ENCODE measurements at regions not wholly inside any gene's neighbourhood (a gene's known extent, or its start where the extent isn't known, plus 50 kb on each side); places are given as distances from the start of the nearest gene placed in this dataset.

DNA sequence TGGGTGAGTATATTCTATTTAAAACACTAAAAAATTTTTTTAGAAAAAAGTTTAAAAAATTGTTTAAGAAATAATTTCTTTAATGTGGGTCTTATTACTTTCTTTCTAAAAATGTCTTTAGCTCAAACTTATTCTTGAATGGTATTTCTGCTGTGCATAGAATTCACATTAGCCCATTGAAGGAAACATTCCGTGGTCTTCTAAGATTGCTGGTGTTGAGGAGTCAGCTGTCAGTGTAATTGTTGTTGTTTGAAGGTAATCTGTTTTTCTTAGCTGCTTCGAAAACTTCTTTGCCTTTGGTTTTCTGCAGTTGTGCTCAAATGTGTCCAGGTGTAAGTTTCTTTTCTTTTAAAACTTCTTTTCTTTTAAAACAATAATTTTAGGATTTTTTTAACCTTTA, 85.4 kb upstream of the KLF12 start (continued):
- TF ChIP-seq TCF3 (IDR thresholded peaks at IDR 0.05; ENCODE audit: borderline replicate concordance, insufficient read depth, low read depth, low read length) (no peak), PML (IDR thresholded peaks at IDR 0.05; ENCODE audit: low read length) (no peak), CHD2 (IDR thresholded peaks at IDR 0.05; ENCODE audit: borderline replicate concordance, low read depth, low read length) (no peak), HCFC1 (IDR thresholded peaks at IDR 0.05; ENCODE audit: low read length) (no peak), SRF (IDR thresholded peaks at IDR 0.05; ENCODE audit: low read depth in 2 of 2, low read length in 2 of 2) (no peak)

DNA sequence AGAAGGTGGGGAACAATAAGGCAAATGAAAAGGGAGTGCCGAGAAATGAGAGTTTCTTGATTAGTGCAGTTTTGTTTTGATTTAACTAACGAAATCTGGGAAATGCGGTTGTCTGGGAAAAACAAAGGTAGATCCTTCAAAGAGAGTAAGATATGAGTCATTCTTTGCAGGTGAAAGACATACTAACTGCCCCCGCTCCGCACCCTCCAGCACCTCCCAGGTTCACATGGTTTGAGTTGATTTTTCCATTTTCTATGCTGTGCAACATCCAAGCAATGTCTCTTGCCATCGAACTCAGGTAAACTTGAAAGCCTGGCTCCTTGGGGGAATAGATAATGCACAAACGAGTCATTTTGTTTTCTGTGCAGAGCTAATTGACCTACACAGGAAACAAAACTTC, 84.1 kb upstream of the KLF12 start:
- Histone ChIP-seq H3K4me2 (ENCODE audit: control insufficient read depth, insufficient read depth) (no peak overlapping the region), H3K79me2 (ENCODE audit: control insufficient read depth, insufficient read depth, low read length) (no peaks in the 10 kb centered on the region), H3K4me1 (ENCODE audit: control insufficient read depth, insufficient read depth, low read length) (no peaks in the 10 kb centered on the region), H3K36me3 (ENCODE audit: control insufficient read depth in 2 of 2, insufficient read depth in 2 of 2, low read length in 1 of 2) (no peaks in the 10 kb centered on the region), H3K27me3 (replicated peaks in 1 of 2; ENCODE audit: control insufficient read depth in 2 of 2, insufficient read depth in 2 of 2, low read length in 1 of 2) (no peaks in the 10 kb centered on the region), H3K9ac (ENCODE audit: control insufficient read depth, insufficient read depth, low read length) (no peak overlapping the region), H2AFZ (ENCODE audit: control insufficient read depth, low read depth, low read length) (no peak overlapping the region), H4K20me1 (ENCODE audit: control insufficient read depth, insufficient read depth) (no peaks in the 10 kb centered on the region), H3K27ac (ENCODE audit: control insufficient read depth, insufficient read depth) (no peak overlapping the region), H3K9me3 (replicated peaks; ENCODE audit: control insufficient read depth, insufficient read depth, low read length) (no peaks in the 10 kb centered on the region), H3K4me3 (no peak overlapping the region)
- FAIRE-seq, result no peak
- CTCF ChIA-PET, result interaction anchor here (0.6 kb wide), 1 partner anchor 465 kb away, joined by 5 read pairs; no protein-coding TSS in a partner anchor
- POLR2A ChIA-PET, result no interaction called here
- ATAC-seq, result no peak
- WGBS (ENCODE audit: insufficient coverage, insufficient replicate concordance, low lambda C conversion rate, missing lambda C conversion rate), result 51% methylated on average over 7 of the region's 7 CpGs
- in situ Hi-C loops (cut with MboI) (no loop called here), intact Hi-C loops (cut with micrococcal nuclease; ENCODE audit: unreplicated experiment) (no loop called here)
- DNase-seq (ENCODE audit: low read depth, low spot score), result no peak
- RAD21 ChIA-PET (ENCODE audit: unreplicated experiment), result no interaction called here
- SMC1A ChIA-PET (ENCODE audit: uncharacterized antibody, unreplicated experiment), result no interaction called here
- BruUV-seq (replicated peaks), result no TSS peak
- TF ChIP-seq RAD51 (IDR thresholded peaks at IDR 0.05) (no peak), NRF1 (conservative IDR thresholded peaks at IDR 0.05; ENCODE audit: low read depth, low read length) (no peak), JUND (IDR thresholded peaks at IDR 0.05; ENCODE audit: low read depth, low read length) (no peak), MEF2A (IDR thresholded peaks at IDR 0.05; ENCODE audit: insufficient read depth, low read depth, low read length) (no peak), MTA3 (IDR thresholded peaks at IDR 0.05; ENCODE audit: borderline replicate concordance, low read length) (no peak), SMARCA5 (IDR thresholded peaks at IDR 0.05) (no peak), JUNB (IDR thresholded peaks at IDR 0.05) (no peak), SUZ12 (IDR thresholded peaks at IDR 0.05; ENCODE audit: unreplicated experiment) (no peak), MYB (IDR thresholded peaks at IDR 0.05; ENCODE audit: borderline replicate concordance, low read depth, low read length) (no peak), NR2C1 (IDR thresholded peaks at IDR 0.05) (no peak), FOXM1 (IDR thresholded peaks at IDR 0.05; ENCODE audit: low read depth, low read length) (no peak), RELA (IDR thresholded peaks at IDR 0.05; ENCODE audit: borderline replicate concordance, partially characterized antibody) (no peak)
- TF ChIP-seq, protein P1, sequence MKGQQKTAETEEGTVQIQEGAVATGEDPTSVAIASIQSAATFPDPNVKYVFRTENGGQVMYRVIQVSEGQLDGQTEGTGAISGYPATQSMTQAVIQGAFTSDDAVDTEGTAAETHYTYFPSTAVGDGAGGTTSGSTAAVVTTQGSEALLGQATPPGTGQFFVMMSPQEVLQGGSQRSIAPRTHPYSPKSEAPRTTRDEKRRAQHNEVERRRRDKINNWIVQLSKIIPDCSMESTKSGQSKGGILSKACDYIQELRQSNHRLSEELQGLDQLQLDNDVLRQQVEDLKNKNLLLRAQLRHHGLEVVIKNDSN (IDR thresholded peaks at IDR 0.05; ENCODE audit: borderline replicate concordance, extremely low read length, insufficient read depth, low read depth, low read length), result no peak
- TF ChIP-seq, protein P2, sequence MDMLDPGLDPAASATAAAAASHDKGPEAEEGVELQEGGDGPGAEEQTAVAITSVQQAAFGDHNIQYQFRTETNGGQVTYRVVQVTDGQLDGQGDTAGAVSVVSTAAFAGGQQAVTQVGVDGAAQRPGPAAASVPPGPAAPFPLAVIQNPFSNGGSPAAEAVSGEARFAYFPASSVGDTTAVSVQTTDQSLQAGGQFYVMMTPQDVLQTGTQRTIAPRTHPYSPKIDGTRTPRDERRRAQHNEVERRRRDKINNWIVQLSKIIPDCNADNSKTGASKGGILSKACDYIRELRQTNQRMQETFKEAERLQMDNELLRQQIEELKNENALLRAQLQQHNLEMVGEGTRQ (IDR thresholded peaks at IDR 0.05; ENCODE audit: borderline replicate concordance, low read depth, low read length), result no peak
- TF ChIP-seq, protein P3, sequence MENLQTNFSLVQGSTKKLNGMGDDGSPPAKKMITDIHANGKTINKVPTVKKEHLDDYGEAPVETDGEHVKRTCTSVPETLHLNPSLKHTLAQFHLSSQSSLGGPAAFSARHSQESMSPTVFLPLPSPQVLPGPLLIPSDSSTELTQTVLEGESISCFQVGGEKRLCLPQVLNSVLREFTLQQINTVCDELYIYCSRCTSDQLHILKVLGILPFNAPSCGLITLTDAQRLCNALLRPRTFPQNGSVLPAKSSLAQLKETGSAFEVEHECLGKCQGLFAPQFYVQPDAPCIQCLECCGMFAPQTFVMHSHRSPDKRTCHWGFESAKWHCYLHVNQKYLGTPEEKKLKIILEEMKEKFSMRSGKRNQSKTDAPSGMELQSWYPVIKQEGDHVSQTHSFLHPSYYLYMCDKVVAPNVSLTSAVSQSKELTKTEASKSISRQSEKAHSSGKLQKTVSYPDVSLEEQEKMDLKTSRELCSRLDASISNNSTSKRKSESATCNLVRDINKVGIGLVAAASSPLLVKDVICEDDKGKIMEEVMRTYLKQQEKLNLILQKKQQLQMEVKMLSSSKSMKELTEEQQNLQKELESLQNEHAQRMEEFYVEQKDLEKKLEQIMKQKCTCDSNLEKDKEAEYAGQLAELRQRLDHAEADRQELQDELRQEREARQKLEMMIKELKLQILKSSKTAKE (IDR thresholded peaks at IDR 0.05; ENCODE audit: low read depth, poor library complexity, severe bottlenecking), result no peak
- TF ChIP-seq, protein P4, sequence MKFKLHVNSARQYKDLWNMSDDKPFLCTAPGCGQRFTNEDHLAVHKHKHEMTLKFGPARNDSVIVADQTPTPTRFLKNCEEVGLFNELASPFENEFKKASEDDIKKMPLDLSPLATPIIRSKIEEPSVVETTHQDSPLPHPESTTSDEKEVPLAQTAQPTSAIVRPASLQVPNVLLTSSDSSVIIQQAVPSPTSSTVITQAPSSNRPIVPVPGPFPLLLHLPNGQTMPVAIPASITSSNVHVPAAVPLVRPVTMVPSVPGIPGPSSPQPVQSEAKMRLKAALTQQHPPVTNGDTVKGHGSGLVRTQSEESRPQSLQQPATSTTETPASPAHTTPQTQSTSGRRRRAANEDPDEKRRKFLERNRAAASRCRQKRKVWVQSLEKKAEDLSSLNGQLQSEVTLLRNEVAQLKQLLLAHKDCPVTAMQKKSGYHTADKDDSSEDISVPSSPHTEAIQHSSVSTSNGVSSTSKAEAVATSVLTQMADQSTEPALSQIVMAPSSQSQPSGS (IDR thresholded peaks at IDR 0.05; ENCODE audit: low read length), result no peak
